ENCODE measurements at regions not wholly inside any gene's neighbourhood (a gene's known extent, or its start where the extent isn't known, plus 50 kb on each side); places are given as distances from the start of the nearest gene placed in this dataset.
"Not testable (repeated sequence)": the region's sequence is repeated elsewhere in the genome, so short reads cannot be mapped to it uniquely, and the experiment has no call there.

DNA sequence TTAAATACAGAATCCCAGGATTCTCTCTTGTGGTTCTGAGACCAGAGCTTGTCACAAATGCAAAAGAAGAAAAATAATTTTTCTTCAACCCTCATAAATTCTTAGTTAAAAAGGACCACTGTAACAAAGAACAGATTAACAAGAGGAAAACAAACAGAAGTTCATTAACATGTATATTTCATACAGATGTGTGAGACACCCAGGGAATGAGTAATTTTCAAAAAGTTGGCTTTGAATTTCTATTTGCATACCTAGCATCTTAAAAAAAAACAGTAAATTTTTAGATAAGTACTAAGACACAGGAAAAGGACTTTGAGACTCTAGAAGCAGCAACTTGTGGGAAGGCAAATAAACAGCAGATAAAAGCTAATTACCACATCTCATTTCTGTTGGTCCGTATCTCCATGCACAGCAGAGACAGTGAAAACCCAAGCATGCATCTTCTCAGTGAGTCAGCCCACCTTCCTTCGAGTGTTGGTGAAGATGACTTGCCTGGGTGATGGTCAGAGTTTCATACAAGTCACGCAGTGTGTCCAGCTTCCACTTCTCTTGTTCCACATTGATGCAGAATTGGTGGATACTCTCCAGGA, 399.9 kb upstream of the ADAMTS5 start:
- Histone ChIP-seq H3K27ac (ENCODE audit: low read length) (no peak overlapping the region), H3K36me3 (ENCODE audit: control insufficient read depth in 1 of 2, insufficient read depth in 2 of 2, low read length in 2 of 2) (no peaks in the 10 kb centered on the region), H3K4me1 (ENCODE audit: control insufficient read depth in 1 of 2, insufficient read depth in 2 of 2, low read length in 2 of 2) (no peaks in the 10 kb centered on the region), H3K9me3 (ENCODE audit: control insufficient read depth in 1 of 2, low read length in 2 of 2) (no peaks in the 10 kb centered on the region), H3K27me3 (ENCODE audit: low read depth, low read length) (no peaks in the 10 kb centered on the region), H3K4me3 (ENCODE audit: low read depth in 1 of 2, low read length in 2 of 2) (no peak overlapping the region)

DNA sequence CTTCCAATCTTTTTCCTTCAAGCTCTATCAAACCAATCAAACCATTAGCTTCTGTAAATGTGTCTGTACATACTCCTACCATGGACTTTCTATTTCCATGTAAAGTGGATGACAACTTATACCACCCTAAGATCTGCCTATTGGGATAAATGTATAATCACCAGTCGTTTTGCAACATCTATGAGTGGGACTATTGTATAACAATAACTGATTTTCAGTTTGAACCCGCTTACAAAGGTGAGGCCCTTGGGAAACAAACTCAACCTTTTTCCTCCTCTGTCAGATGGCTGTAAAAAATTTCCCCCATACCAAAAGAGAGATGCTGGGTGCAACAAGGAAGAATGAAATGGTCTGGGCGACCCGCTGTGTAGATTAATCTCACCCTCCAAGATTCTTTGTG, 399.1 kb upstream of the ADAMTS5 start:
- H3K4me1 ChIP-seq (ENCODE audit: control insufficient read depth in 1 of 2, insufficient read depth in 2 of 2, low read length in 2 of 2), result no peaks in the 10 kb centered on the region
- no peak overlapping the region for H3K27ac ChIP-seq (ENCODE audit: low read length)
- no peaks in the 10 kb centered on the region for H3K36me3 ChIP-seq (ENCODE audit: control insufficient read depth in 1 of 2, insufficient read depth in 2 of 2, low read length in 2 of 2)
- H3K4me3 ChIP-seq (ENCODE audit: low read depth in 1 of 2, low read length in 2 of 2), result no peak overlapping the region
- no peaks in the 10 kb centered on the region for H3K9me3 ChIP-seq (ENCODE audit: control insufficient read depth in 1 of 2, low read length in 2 of 2)
- H3K27me3 ChIP-seq (ENCODE audit: low read depth, low read length), result no peaks in the 10 kb centered on the region

DNA sequence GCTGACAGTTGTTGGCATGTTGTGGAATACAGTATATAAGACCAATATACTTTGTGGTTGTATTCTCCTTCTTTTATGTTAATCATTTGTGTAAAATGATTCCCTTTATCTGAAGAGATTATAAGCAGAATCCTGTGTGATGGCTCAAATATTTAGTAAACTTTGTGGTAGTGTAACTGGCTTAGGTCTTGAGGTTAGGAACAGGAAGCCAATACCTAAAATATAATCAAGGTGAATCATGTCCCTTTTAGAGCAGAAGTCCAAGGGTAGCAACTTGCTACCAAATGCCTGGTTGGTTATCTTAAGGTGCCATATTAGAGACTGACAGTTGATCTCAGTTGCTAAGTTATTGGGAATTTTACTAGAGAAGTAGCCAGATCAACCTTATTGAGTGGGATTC, 398.5 kb upstream of the ADAMTS5 start:
- H3K27me3 ChIP-seq (ENCODE audit: low read depth, low read length), result no peaks in the 10 kb centered on the region
- no peak overlapping the region for H3K4me3 ChIP-seq (ENCODE audit: low read depth in 1 of 2, low read length in 2 of 2)
- H3K4me1 ChIP-seq (ENCODE audit: control insufficient read depth in 1 of 2, insufficient read depth in 2 of 2, low read length in 2 of 2), result no peaks in the 10 kb centered on the region
- H3K27ac ChIP-seq (ENCODE audit: low read length), result no peak overlapping the region
- no peaks in the 10 kb centered on the region for H3K36me3 ChIP-seq (ENCODE audit: control insufficient read depth in 1 of 2, insufficient read depth in 2 of 2, low read length in 2 of 2)
- H3K9me3 ChIP-seq (ENCODE audit: control insufficient read depth in 1 of 2, low read length in 2 of 2), result no peaks in the 10 kb centered on the region

DNA sequence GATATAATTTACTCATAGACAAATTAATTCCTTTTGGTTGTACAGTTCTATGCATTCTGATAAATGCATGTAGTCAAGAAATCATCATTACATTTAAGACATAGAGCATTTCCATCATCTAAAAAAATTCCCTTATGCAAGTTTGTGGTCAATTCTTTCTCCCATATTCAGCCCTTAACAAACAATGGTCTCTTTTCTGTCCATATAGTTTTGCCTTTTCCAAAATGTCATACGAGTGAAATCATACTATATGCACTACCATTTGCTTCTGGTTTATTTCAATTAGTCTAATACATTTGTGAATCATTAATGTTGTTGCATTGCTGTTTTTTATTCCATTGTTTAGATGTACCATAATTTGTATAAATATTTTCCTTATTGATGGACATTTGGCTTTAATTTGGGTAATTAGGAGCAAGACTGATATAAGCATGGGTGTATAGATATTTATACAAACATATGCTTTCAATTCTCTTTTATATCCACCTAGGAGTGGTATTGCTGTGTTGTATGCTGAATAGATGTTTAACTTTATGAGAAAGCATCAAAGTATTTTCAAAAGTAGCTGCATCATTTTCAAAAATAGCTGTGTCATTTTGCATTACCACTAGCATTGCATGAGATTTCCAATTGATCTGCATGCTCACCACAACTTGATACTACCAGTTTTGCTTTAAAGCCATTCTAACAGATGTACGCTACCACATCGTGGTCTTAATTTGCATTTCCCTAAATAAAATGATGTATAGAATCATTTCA, 397.0 kb upstream of the ADAMTS5 start:
- H3K4me1 ChIP-seq (ENCODE audit: control insufficient read depth in 1 of 2, insufficient read depth in 2 of 2, low read length in 2 of 2), result peaks cover 0 to 4% of the 10 kb centered on the region in 2 donors
- no peak overlapping the region for H3K27ac ChIP-seq (ENCODE audit: low read length)
- H3K9me3 ChIP-seq (ENCODE audit: control insufficient read depth in 1 of 2, low read length in 2 of 2), result no peaks in the 10 kb centered on the region
- H3K36me3 ChIP-seq (ENCODE audit: control insufficient read depth in 1 of 2, insufficient read depth in 2 of 2, low read length in 2 of 2), result no peaks in the 10 kb centered on the region
- H3K4me3 ChIP-seq (ENCODE audit: low read depth in 1 of 2, low read length in 2 of 2), result no peak overlapping the region
- H3K27me3 ChIP-seq (ENCODE audit: low read depth, low read length), result no peaks in the 10 kb centered on the region

DNA sequence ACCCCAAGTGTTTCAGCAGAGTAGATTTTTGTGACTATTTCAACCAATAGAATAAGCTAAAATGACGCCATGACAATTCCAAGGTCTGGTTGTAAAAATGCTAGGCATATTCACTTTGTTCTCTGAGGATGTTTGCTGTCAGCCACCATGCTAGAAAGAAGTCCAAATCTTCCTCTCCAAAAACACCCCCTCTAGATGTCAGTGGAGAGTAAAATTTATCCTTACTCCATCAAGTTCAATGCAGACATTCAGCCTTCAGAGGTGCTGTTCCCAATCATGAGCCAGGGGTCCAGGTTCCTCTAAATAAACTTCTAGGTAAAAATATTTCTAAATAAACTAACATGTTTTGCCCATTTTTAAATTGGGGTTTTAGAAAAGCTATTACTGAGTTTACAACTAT, 395.4 kb upstream of the ADAMTS5 start:
- peaks cover 0 to 5% of the 10 kb centered on the region in 2 donors for H3K4me1 ChIP-seq (ENCODE audit: control insufficient read depth in 1 of 2, insufficient read depth in 2 of 2, low read length in 2 of 2)
- no peaks in the 10 kb centered on the region for H3K36me3 ChIP-seq (ENCODE audit: control insufficient read depth in 1 of 2, insufficient read depth in 2 of 2, low read length in 2 of 2)
- H3K27me3 ChIP-seq (ENCODE audit: low read depth, low read length), result no peaks in the 10 kb centered on the region
- H3K4me3 ChIP-seq (ENCODE audit: low read depth in 1 of 2, low read length in 2 of 2), result no peak overlapping the region
- H3K9me3 ChIP-seq (ENCODE audit: control insufficient read depth in 1 of 2, low read length in 2 of 2), result no peaks in the 10 kb centered on the region
- no peak overlapping the region for H3K27ac ChIP-seq (ENCODE audit: low read length)

DNA sequence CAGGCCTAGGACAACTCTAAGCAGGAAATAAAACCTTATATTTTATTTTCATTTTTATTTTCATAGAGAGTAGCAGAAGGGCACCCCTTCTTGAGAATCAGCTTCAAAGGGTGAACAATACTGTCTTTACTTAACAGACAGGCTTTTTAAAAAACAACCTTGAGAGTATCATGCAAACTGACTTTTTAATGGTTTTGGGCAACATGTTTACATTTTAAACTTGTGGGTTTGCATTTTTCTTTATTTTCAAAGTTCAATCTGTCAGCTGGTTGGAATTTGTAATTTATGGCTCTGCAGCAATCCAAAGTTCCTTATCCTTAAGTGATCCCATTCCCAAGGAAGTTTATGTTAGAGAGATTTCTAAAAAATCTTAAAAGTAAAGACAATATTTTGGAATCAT, 392.3 kb upstream of the ADAMTS5 start:
- Histone ChIP-seq H3K27me3 (ENCODE audit: low read depth, low read length) (no peaks in the 10 kb centered on the region), H3K27ac (ENCODE audit: low read length) (no peak overlapping the region), H3K4me1 (ENCODE audit: control insufficient read depth in 1 of 2, insufficient read depth in 2 of 2, low read length in 2 of 2) (peaks cover 0 to 5% of the 10 kb centered on the region in 2 donors), H3K9me3 (ENCODE audit: control insufficient read depth in 1 of 2, low read length in 2 of 2) (no peaks in the 10 kb centered on the region), H3K36me3 (ENCODE audit: control insufficient read depth in 1 of 2, insufficient read depth in 2 of 2, low read length in 2 of 2) (no peaks in the 10 kb centered on the region), H3K4me3 (ENCODE audit: low read depth in 1 of 2, low read length in 2 of 2) (no peak overlapping the region)

DNA sequence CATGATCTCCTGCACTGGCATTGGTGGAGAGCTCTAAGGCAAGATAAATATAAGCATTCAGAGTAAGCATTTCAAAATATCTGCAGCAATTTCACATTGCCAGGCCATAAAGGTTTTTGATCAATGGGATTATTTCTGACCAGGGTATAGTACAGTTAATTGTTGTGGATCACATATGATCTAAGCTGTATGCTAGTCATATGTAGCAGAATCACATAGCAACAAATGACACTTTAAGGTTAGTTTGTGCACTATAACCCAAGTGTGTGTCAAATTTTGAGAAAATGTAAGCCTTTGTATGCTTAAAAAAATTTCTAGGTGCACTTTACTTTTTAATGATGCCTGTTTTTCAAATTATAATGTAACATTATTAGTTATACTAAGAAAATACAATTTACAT, 386.0 kb upstream of the ADAMTS5 start:
- no peaks in the 10 kb centered on the region for H3K4me1 ChIP-seq (ENCODE audit: control insufficient read depth in 1 of 2, insufficient read depth in 2 of 2, low read length in 2 of 2)
- no peak overlapping the region for H3K4me3 ChIP-seq (ENCODE audit: low read depth in 1 of 2, low read length in 2 of 2)
- no peaks in the 10 kb centered on the region for H3K36me3 ChIP-seq (ENCODE audit: control insufficient read depth in 1 of 2, insufficient read depth in 2 of 2, low read length in 2 of 2)
- no peak overlapping the region for H3K27ac ChIP-seq (ENCODE audit: low read length)
- no peaks in the 10 kb centered on the region for H3K9me3 ChIP-seq (ENCODE audit: control insufficient read depth in 1 of 2, low read length in 2 of 2)
- H3K27me3 ChIP-seq (ENCODE audit: low read depth, low read length), result no peaks in the 10 kb centered on the region

DNA sequence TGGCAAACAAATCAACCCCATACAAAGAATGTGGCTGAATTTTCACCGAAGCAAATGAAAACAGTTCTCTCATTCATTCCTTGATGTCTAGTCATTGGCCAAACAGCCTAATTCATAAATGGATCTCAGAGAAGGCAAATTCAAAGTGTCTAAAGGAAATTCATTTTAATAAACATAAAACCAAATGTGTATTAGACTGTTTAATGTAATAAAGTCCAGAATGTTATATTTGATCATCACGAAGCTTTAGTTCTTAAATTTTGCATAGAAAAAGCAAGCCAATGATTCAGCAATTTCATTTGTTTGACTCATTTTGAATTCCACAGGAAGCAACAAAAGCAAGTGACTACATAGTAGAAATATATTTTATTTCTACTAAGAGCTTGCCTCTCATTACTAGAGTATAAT, 379.2 kb upstream of the ADAMTS5 start:
- H3K9me3 ChIP-seq (ENCODE audit: control insufficient read depth in 1 of 2, low read length in 2 of 2), result no peaks in the 10 kb centered on the region

DNA sequence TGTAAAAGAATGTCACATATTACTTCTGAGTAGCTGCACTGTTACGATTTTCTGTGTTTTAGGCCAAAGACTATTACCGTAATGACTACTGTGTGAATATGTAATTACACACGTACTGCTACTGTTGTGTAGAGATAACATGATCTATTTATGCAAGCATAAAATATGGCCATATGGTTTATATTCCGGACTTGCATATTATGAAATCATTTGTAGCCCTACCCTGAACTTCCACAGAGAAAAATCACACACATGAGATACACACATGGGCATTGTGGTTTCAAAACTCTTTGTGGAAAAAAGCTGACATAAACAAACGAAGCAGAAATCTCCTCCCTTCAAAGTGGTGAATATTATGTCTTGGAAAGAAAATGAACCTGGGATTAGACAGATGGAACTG, 373.0 kb upstream of the ADAMTS5 start:
- H3K9me3 ChIP-seq (ENCODE audit: control insufficient read depth in 1 of 2, low read length in 2 of 2), result no peaks in the 10 kb centered on the region
- H3K27ac ChIP-seq (ENCODE audit: low read length), result no peak overlapping the region
- no peaks in the 10 kb centered on the region for H3K4me1 ChIP-seq (ENCODE audit: control insufficient read depth in 1 of 2, insufficient read depth in 2 of 2, low read length in 2 of 2)
- H3K4me3 ChIP-seq (ENCODE audit: low read depth in 1 of 2, low read length in 2 of 2), result no peak overlapping the region
- H3K36me3 ChIP-seq (ENCODE audit: control insufficient read depth in 1 of 2, insufficient read depth in 2 of 2, low read length in 2 of 2), result no peaks in the 10 kb centered on the region
- H3K27me3 ChIP-seq (ENCODE audit: low read depth, low read length), result no peaks in the 10 kb centered on the region

More for the DNA sequence above, 379.2 kb upstream of the ADAMTS5 start:
- Histone ChIP-seq H3K4me1 (ENCODE audit: control insufficient read depth in 1 of 2, insufficient read depth in 2 of 2, low read length in 2 of 2) (no peaks in the 10 kb centered on the region), H3K27ac (ENCODE audit: low read length) (no peak overlapping the region), H3K27me3 (ENCODE audit: low read depth, low read length) (no peaks in the 10 kb centered on the region), H3K4me3 (ENCODE audit: low read depth in 1 of 2, low read length in 2 of 2) (no peak overlapping the region), H3K36me3 (ENCODE audit: control insufficient read depth in 1 of 2, insufficient read depth in 2 of 2, low read length in 2 of 2) (no peaks in the 10 kb centered on the region)

GRCh38 chr21:27338007-27338406, 371.1 kb upstream of the ADAMTS5 start:
- not testable (repeated sequence) for H3K27ac ChIP-seq (ENCODE audit: low read length); H3K4me3 ChIP-seq (ENCODE audit: low read depth in 1 of 2, low read length in 2 of 2); H3K9me3 ChIP-seq (ENCODE audit: control insufficient read depth in 1 of 2, low read length in 2 of 2); H3K27me3 ChIP-seq (ENCODE audit: low read depth, low read length); H3K4me1 ChIP-seq (ENCODE audit: control insufficient read depth in 1 of 2, insufficient read depth in 2 of 2, low read length in 2 of 2); H3K36me3 ChIP-seq (ENCODE audit: control insufficient read depth in 1 of 2, insufficient read depth in 2 of 2, low read length in 2 of 2)

DNA sequence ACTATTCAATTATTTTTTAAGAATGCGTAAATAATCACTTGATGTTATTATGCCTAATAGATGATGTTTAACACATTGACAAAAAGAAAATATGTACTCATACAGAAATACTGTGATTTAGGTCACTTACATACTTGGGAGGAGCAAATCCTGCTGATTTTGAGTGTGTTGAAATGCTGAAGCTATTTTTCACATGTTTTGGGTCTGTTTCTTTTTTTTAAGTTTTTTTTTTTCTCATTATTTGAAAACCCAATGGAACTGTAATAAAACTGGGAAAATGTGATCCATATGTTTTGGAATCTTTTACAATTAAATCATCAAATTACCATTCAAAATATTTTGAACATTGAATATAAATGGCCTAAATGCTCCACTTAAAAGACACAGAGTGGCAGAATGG, 366.2 kb upstream of the ADAMTS5 start:
- Histone ChIP-seq H3K27ac (ENCODE audit: low read length) (no peak overlapping the region), H3K36me3 (ENCODE audit: control insufficient read depth in 1 of 2, insufficient read depth in 2 of 2, low read length in 2 of 2) (no peaks in the 10 kb centered on the region), H3K9me3 (ENCODE audit: control insufficient read depth in 1 of 2, low read length in 2 of 2) (peaks cover 0 to 3% of the 10 kb centered on the region in 2 donors), H3K4me1 (ENCODE audit: control insufficient read depth in 1 of 2, insufficient read depth in 2 of 2, low read length in 2 of 2) (no peaks in the 10 kb centered on the region), H3K4me3 (ENCODE audit: low read depth in 1 of 2, low read length in 2 of 2) (no peak overlapping the region), H3K27me3 (ENCODE audit: low read depth, low read length) (no peaks in the 10 kb centered on the region)

Measured in muscle layer of duodenum (tissue), 2 donors.